GM13976 (cell line): ENCODE measurements at regions not wholly inside any gene's neighbourhood (a gene's known extent, or its start where the extent isn't known, plus 50 kb on each side); places are given as distances from the start of the nearest gene placed in this dataset.

Experiments
- DNase-seq: peaks from one replicate; pipeline ENCODE4 v3.0.0; 2012; ENCODE audit warnings: low spot score
- in situ Hi-C: fragments of 300-500 bp; cut with MboI; formaldehyde crosslinking; loops from one replicate; pipeline ENCODE4 v1.12.0; 2022; ENCODE audit warnings: low sequenced_read_pairs, mixed read lengths, inconsistent platforms; ENCODE audit not compliant: unreplicated experiment
- TF ChIP-seq, protein P1 (sequence below): IDR thresholded peaks from 2 replicates; pipeline ENCODE4 v1.5.1; 2012; ENCODE audit warnings: borderline replicate concordance, mild to moderate bottlenecking; ENCODE audit not compliant: insufficient read depth; ENCODE audit errors: extremely low read depth, missing control alignments, control extremely low read depth

DNA sequence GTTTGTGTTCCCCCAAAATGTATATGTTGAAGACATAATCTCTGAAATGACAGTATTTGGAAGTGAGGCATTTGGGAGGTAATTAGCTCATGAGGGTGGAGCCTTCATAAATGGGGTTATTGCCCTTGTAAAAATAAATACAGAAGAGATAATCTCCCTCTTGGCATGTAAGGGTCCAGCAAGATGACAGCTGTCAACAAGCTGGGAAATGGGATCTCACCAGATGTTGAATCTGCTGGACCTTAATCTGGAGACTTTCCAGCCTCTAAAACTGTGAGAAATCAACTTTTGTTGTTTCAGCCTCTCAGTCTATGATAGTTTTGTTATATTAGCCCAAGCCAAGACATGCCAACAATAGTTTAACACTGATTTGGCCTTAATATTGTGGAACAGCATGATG lies 438.2 kb upstream of the PCDH7 start:
- no peak for DNase-seq
- in situ Hi-C loops: no loop called here
- TF ChIP-seq, protein P1, sequence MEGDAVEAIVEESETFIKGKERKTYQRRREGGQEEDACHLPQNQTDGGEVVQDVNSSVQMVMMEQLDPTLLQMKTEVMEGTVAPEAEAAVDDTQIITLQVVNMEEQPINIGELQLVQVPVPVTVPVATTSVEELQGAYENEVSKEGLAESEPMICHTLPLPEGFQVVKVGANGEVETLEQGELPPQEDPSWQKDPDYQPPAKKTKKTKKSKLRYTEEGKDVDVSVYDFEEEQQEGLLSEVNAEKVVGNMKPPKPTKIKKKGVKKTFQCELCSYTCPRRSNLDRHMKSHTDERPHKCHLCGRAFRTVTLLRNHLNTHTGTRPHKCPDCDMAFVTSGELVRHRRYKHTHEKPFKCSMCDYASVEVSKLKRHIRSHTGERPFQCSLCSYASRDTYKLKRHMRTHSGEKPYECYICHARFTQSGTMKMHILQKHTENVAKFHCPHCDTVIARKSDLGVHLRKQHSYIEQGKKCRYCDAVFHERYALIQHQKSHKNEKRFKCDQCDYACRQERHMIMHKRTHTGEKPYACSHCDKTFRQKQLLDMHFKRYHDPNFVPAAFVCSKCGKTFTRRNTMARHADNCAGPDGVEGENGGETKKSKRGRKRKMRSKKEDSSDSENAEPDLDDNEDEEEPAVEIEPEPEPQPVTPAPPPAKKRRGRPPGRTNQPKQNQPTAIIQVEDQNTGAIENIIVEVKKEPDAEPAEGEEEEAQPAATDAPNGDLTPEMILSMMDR: no peak

DNA sequence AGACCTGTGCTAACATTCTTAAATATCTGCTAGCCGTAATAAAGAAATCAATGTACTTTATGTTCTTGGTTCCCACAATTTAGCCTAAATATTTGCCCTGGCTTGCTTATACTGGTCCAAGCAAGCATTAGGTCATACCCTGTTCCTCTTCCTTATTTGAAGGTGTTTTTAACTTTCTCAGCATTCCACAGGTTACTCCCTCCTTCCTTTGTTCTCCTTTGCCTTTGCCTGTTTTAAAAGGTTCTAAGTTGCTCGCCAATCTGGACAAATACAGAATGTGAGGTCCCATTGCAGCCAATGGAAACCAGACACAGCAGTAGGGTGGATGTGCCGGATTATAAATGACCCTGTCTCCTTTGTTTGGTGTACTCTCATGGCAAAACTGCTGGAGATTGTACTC lies 436.8 kb upstream of the PCDH7 start:
- in situ Hi-C loops: no loop called here
- TF ChIP-seq, protein P1: no peak
- DNase-seq: no peak

DNA sequence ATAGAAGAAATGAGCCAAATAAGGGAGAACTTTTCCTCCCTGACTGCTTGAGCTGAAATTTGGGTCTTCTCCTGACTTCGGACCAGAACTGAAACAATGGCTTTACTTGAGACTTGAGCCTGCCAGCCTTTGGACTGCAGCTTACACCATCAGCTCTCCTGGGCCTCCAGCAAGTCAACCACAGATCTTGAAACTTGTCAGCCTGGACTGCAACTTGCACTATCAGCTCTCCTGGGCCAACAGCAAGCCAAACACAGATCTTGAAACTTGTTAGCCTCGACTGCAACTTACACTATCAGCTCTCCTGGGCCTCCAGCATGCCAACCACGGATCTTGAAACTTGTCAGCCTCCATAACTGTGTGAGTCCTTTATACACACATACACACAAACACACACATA lies 425.9 kb upstream of the PCDH7 start:
- DNase-seq: no peak
- in situ Hi-C loops: no loop called here
- TF ChIP-seq, protein P1: no peak

DNA sequence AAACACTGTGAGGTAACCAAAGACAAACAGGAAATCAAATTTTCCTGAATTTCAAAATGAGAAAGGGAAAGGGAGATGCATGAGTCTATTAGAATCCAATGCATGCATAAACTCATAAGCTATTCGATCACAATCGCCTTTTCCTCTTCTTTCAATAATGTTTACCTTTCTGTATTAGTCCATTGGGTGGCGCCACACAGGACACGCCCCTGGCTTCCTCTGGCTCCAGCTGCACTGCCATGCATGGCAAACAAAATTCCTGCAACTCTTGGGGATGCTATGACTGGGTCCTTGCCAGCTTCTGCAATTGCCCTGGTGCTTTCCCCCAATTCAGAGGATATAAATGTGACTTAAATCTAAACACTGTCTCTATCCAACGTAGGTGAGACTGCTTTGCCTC lies 424.5 kb upstream of the PCDH7 start:
- TF ChIP-seq, protein P1: no peak

DNA sequence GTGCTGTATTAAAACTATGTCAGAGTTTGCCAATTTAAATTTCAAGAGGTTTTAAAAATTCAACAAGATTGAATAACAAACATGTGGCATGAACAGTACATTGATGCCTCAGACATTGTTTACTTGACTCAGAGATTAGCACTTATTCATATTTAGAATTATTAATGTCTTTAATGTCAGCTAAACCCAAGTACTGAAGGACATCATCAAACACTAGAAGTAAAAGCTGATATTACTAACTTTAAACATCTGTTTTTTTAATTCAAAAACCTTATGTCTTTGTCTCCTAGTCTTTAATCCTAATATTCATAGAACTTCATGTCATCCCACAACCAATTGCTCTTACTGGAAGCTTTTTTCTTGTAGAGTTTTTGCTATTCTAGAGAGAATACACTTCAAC lies 406.2 kb upstream of the PCDH7 start:
- no peak for DNase-seq
- in situ Hi-C loops: no loop called here
- TF ChIP-seq, protein P1: no peak

More for the DNA sequence above, 424.5 kb upstream of the PCDH7 start:
- in situ Hi-C loops: no loop called here
- DNase-seq: no peak

DNA sequence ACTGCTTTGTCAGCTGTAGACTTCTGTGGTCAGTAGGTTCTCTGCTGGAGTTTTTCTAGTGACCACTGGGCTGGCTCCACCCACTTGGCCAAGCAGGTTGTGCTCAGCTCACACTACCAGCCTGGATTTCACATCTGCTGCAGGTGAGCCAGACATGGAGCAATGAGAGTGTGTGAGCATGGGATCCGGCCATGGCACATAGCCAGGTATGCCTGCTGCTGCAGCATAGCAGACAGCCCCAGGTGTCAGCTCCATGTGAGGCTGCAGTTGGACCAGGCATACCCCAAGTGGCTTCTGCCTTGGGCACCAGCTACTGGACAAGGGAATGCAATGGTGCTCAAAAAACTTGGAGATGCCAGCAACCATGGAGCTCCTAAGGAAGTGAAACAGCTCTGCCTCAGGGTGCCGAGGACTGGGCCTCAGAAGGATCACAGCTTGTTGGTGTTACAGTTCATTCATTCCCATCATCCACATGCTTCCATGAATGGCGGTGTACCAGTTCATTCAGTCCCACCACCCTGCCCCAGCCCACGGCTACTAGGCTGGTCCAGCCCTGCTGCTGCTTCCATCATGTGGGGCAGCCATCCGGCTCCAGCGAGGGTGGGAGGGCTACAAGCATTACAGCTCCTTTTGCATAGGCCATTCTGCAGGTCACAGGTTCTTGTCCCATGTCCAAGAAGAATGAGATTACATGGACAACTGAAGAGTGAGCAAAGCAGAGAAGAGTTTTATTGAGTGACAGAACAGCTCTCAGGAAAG lies 389.1 kb upstream of the PCDH7 start:
- TF ChIP-seq, protein P1: no peak
- no peak for DNase-seq
- in situ Hi-C loops: no loop called here
